GM10266 (cell line): ENCODE measurements at regions not wholly inside any gene's neighbourhood (a gene's known extent, or its start where the extent isn't known, plus 50 kb on each side); places are given as distances from the start of the nearest gene placed in this dataset.

Source experiments
- DNase-seq: peaks from one replicate; pipeline ENCODE4 v3.0.0; 2012; ENCODE audit errors: extremely low spot score
- CTCF ChIP-seq: IDR thresholded peaks from 2 replicates; pipeline ENCODE4 v1.5.1; 2012; ENCODE audit warnings: mild to moderate bottlenecking, low read depth; ENCODE audit not compliant: control insufficient read depth, insufficient read depth; ENCODE audit errors: missing control alignments

- no peak for TF ChIP-seq CTCF
- DNase-seq: no peak
These were observed 55.5 kb downstream of the INHBB start for GRCh38 chr2:120401275-120402066.

GRCh38 chr2:120402067-120402433 lies 56.1 kb downstream of the INHBB start:
- no peak for DNase-seq
- no peak for TF ChIP-seq CTCF

- DNase-seq: no peak
- no peak for TF ChIP-seq CTCF
These were observed 56.6 kb downstream of the INHBB start for GRCh38 chr2:120402508-120402907.

GRCh38 chr2:120403261-120403660 lies 57.3 kb downstream of the INHBB start:
- no peak for DNase-seq
- no peak for TF ChIP-seq CTCF

- DNase-seq: no peak
- TF ChIP-seq CTCF: no peak
These were observed 57.7 kb downstream of the INHBB start for GRCh38 chr2:120403676-120404075.

GRCh38 chr2:120404274-120404673 lies 58.3 kb downstream of the INHBB start:
- TF ChIP-seq CTCF: no peak
- no peak for DNase-seq

GRCh38 chr2:120404941-120405758 lies 59.2 kb downstream of the INHBB start:
- no peak for DNase-seq
- TF ChIP-seq CTCF: no peak
